ENCODE measurements at regions not wholly inside any gene's neighbourhood (a gene's known extent, or its start where the extent isn't known, plus 50 kb on each side); places are given as distances from the start of the nearest gene placed in this dataset.
"Not testable (repeated sequence)": the region's sequence is repeated elsewhere in the genome, so short reads cannot be mapped to it uniquely, and the experiment has no call there.

DNA sequence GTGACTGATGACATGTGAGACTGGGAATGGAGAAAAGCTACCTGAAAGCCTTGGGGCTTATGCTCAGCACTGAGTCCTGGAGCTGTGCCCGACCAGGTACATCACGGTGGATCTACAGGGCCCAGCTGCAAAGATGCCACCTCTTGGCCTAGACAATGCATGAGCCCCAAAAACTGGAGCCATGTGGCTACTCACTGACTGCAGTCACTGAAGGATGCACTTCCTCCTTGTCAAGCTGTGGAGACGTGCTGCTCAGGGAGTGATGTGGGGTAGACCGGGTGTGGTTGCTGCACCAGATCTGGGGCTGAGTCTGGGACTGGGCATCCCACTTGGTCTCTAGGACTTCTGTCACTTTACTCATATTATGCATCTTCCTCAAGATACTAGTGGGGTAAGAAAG lies 55.8 kb upstream of the FCGR1A start:
- not testable (repeated sequence) for TF ChIP-seq POLR2A, EP300 (IDR thresholded peaks at IDR 0.05)

Data from sigmoid colon (tissue), 4 donors.